UCSD-AML1 (cell line): ENCODE measurements at regions not wholly inside any gene's neighbourhood (a gene's known extent, or its start where the extent isn't known, plus 50 kb on each side); places are given as distances from the start of the nearest gene placed in this dataset.
"Not testable (repeated sequence)": the region's sequence is repeated elsewhere in the genome, so short reads cannot be mapped to it uniquely, and the experiment has no call there.

Experiments used
- DNase-seq: peaks from one replicate; lab custom pipeline; 2025; ENCODE audit not compliant: unreplicated experiment; lab: John Stamatoyannopoulos, UW

DNA sequence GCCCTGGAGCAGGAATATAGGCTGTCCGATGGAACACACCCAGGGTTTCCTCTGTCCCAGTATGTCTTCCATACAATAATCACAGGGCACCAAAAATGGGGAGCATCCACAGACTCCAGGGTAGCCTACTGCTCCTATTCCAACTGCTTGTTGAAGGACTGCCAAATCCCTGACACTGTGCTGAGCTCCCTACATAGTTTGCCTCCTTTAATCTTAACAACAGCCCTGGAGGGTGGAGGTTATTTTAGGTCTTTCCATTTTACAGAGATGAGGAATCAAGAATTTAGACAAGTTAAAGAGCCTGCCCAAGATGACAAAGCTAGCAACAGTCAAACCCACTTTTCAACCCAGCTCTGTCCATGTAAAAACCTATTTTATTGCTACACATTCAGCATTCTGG lies 790.4 kb downstream of the DIAPH3 start:
- DNase-seq, result no peak

DNA sequence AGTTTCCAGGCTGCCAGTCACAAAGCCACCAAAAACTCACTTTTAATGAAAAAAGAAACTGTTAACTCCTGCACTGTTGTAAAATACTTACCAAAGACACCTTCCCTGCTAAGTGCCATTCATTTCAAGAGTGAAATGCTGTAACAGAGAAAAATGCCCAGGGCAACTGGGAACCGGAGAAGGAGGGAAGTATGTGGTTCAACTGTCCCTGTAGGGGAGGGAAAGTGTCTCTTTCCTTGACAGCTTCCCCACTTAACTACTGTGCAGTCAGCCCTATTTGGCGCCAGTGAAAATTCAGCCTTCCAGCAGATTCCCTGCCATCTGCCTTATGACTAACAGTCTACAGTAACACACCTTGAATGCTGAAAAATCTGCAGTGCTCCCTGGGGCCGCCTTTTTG lies 789.0 kb downstream of the DIAPH3 start:
- peak; percentile 13 for DNase-seq

GRCh38 chr13:59384154-59384553 lies 779.6 kb downstream of the DIAPH3 start:
- peak; percentile 5 for DNase-seq

- DNase-seq, result peak; percentile 18
These were observed 772.0 kb downstream of the DIAPH3 start for GRCh38 chr13:59391696-59392095.

GRCh38 chr13:59392328-59392727 lies 771.4 kb downstream of the DIAPH3 start:
- DNase-seq, result no peak

- no peak for DNase-seq
These were observed 769.2 kb downstream of the DIAPH3 start for GRCh38 chr13:59394496-59394895.

GRCh38 chr13:59398127-59398526 lies 765.6 kb downstream of the DIAPH3 start:
- DNase-seq, result peak; percentile 6

GRCh38 chr13:59398661-59399060 lies 765.1 kb downstream of the DIAPH3 start:
- DNase-seq, result no peak

DNA sequence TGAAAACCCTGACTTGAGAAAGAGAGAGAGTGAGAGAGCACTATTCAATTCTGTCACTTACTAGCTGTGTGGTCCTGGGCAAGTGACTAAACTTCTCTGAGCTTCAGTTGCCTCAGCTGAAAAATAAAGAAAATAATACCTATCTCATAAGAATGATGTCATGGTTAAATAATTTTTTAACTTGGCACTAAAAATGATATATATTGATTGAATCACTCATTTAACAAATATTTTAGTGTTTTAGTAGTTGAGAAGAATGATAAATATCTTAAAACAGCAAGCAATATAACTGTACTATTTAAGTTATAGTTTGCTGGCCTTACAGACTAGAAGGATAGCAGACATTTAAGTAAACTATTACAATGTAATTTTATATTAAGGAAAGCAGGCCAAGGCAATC lies 764.2 kb downstream of the DIAPH3 start:
- DNase-seq, result no peak

DNA sequence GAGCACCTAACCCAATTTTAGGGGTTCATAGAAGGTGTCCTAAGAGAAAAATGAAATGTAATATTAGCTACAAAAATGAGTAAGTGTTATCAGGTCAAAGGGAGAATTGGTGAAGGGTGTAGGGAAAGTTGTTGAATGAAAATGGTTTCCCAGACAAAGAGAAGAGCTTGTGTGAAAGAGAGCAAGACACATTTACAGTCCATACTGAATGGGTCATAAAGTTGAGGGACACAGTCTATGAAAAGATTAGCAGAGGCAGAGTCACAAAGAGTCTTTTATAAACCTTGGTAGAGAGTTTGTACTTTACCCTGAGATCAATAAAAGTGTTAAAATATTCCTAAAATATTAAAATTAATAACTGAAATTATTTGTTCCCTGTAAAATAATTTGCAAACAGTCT lies 759.4 kb downstream of the DIAPH3 start:
- DNase-seq, result no peak

- not testable (repeated sequence) for DNase-seq
These were observed 756.5 kb downstream of the DIAPH3 start for GRCh38 chr13:59407251-59407650.

GRCh38 chr13:59408738-59409137 lies 755.0 kb downstream of the DIAPH3 start:
- no peak for DNase-seq

- no peak for DNase-seq
These were observed 754.5 kb downstream of the DIAPH3 start for GRCh38 chr13:59409211-59409610.

GRCh38 chr13:59409634-59410200 lies 754.0 kb downstream of the DIAPH3 start:
- DNase-seq, result no peak

GRCh38 chr13:59413126-59413525 lies 750.6 kb downstream of the DIAPH3 start:
- DNase-seq, result no peak

- no peak for DNase-seq
These were observed 749.7 kb downstream of the DIAPH3 start for GRCh38 chr13:59414006-59414405.

GRCh38 chr13:59415498-59415897 lies 748.2 kb downstream of the DIAPH3 start:
- no peak for DNase-seq

DNA sequence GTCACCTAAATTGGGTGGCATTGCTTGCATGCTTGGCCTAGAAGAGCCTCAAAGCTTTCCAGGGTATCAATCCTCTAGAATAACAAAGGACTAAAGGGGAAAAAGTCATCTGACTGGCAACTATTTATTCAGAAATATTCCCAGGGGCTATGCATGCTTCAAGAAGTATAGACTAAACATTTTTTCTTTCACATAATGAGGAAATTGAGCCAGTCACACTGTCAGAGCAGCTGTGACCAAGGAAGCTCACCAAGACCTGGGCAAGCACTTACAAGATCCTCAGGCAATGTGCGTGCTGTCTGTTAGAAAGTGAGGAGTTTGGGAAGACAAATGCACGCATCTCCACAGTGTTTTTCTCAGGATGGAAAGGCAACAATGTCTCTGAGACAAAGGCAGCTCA lies 747.2 kb downstream of the DIAPH3 start:
- no peak for DNase-seq

DNA sequence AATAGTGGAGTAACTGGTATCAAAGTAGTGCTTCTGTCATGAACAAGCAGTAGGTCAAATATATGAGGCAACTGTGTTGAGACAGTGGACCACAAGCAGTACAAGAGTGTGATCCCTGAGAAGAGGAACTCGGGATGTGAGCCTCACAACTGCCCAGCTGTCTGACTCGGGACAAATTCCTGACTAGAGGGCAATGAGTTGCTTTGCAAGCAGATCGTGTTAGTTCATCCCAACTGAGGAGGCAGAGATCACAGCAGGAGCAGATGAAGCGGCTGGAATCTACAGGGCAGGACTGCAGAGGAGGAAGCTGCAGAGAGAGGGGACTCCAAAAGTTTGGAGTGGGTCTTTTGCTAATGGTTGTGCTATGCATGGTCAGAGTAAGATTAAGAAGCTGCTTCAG lies 741.1 kb downstream of the DIAPH3 start:
- no peak for DNase-seq

DNA sequence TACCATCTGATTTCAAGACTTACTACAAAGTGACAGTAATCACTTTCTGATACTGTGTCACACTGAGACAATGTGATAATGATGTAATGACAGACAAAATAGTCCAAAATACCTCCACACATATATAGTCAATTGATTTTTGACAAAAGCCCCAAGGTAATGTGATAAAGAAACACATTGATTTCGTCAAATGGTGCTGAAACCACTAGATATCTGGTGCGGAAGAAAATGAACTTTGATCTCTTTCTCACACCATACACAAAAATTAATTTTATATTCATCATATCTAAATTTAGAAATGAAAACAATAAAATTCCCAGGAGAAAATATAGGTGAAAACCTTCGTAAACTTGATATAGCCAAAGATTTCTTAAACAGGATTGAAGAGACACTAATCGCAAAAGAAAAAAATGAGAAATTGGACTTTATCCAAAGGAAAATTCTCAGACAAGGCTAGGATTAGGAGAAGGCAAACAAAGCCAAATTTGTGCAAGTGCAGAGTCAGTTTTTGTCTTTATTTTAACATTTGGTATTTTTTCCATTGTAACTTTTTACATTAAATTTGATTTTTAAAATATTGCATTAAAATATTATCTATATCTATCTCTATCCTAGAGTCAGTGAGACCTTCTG lies 739.9 kb downstream of the DIAPH3 start:
- no peak for DNase-seq

GRCh38 chr13:59424661-59425060 lies 739.1 kb downstream of the DIAPH3 start:
- DNase-seq, result no peak

- DNase-seq, result no peak
These were observed 738.5 kb downstream of the DIAPH3 start for GRCh38 chr13:59425211-59425741.

GRCh38 chr13:59435024-59435423 lies 728.7 kb downstream of the DIAPH3 start:
- DNase-seq, result no peak
